GM12873 (cell line): ENCODE measurements at regions not wholly inside any gene's neighbourhood (a gene's known extent, or its start where the extent isn't known, plus 50 kb on each side); places are given as distances from the start of the nearest gene placed in this dataset.

Experiments
- TF ChIP-seq, protein P1 (sequence below): IDR thresholded peaks from 2 replicates; pipeline ENCODE4 v1.5.1; 2012; ENCODE audit warnings: low read depth, mild to moderate bottlenecking, moderate library complexity, low read length, control low read depth; ENCODE audit not compliant: insufficient read depth; ENCODE audit errors: missing control alignments

DNA sequence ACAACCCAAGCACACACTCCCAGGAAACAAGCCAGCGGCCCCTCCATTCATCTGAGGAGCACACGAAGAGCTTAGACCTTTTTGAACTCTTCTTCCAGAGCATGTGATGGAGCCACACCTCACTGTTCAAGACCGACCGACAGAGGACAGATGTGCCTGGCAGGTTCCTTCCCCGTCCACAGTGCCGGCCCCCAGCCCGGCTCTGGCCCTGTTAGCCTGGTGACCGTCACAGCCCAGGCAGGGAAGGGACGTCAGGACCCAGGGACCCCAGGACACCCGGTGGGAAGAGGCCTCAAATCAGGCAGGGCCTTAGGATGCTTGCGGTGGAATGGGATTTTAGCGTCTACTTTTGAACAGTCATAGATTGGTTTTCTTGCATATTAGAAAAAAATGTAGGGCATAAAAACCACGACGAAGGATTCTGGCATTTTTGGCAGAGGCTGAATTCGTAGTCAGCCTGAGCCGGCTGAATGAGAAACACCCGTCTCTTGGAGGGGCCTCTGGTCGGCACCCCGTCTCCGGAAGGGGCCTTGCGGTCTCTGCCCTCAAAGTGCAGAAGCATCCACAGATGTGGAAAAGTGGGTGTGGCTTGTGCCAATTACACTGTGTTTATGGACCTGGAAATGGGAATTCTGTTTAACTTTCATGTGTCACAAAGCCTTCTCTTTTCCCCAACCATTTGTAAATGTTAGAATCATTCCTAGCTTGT, 79.3 kb downstream of the SIK1 start:
- TF ChIP-seq, protein P1, sequence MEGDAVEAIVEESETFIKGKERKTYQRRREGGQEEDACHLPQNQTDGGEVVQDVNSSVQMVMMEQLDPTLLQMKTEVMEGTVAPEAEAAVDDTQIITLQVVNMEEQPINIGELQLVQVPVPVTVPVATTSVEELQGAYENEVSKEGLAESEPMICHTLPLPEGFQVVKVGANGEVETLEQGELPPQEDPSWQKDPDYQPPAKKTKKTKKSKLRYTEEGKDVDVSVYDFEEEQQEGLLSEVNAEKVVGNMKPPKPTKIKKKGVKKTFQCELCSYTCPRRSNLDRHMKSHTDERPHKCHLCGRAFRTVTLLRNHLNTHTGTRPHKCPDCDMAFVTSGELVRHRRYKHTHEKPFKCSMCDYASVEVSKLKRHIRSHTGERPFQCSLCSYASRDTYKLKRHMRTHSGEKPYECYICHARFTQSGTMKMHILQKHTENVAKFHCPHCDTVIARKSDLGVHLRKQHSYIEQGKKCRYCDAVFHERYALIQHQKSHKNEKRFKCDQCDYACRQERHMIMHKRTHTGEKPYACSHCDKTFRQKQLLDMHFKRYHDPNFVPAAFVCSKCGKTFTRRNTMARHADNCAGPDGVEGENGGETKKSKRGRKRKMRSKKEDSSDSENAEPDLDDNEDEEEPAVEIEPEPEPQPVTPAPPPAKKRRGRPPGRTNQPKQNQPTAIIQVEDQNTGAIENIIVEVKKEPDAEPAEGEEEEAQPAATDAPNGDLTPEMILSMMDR, result no peak

GRCh38 chr21:43346551-43346950, 80.4 kb downstream of the SIK1 start:
- TF ChIP-seq, protein P1, result no peak

- TF ChIP-seq, protein P1, result no peak
Observed at GRCh38 chr21:43345746-43346409, 81.1 kb downstream of the SIK1 start.

- TF ChIP-seq, protein P1, result no peak
Observed at GRCh38 chr21:43345046-43345745, 81.7 kb downstream of the SIK1 start.

GRCh38 chr21:43343992-43344886, 82.7 kb downstream of the SIK1 start:
- TF ChIP-seq, protein P1, result no peak

DNA sequence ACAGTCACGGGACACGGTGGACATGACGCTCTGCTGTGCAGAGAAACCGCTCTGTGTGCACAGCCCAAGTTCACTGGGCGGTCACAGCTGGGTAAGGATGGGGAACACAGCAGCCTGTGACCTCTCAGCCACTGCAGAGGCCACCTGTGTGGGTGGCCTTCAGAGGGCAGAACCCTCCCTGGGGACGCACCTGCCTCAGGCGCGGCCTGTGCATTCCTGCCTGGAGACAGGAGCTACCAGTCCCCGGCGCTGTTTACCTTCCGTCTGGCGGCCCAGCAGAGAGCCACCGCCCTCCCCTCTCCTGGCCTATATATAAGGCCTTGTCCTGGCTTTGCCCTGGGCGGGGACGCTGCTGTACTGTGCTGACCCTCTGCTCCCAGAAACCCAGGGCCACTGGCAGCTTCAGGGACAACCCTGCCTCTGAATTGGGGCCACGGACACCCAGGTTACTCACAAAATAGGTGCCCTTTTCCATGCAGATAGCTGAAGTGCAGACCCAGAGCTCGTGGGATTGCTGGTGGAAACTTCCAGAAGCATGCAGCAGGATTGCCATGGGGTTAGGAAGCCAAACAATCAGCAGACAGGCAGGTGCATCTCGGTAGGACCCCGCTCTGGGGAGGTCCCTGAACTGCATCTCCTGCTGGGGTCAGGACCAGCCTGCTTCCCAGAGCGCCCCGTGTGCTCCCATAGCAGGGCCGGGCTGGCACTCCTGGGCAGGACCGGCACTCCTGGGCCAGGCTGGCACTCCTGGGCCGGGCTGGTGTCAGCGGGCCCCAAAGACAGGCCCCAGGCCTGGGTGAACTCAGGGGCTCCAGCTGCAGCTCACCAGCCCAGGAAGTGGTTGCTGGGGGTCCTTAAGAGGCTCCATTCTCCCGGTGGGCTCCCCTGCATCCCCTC, 83.6 kb downstream of the SIK1 start:
- TF ChIP-seq, protein P1, result no peak
